Nephron progenitor cell (in vitro differentiated cells): ENCODE measurements at regions not wholly inside any gene's neighbourhood (a gene's known extent, or its start where the extent isn't known, plus 50 kb on each side); places are given as distances from the start of the nearest gene placed in this dataset.

Source experiments
- DNase-seq: peaks from one replicate; pipeline ENCODE4 v3.0.0; 2021
- H3K27ac Mint-ChIP-seq: 2 replicates; pipeline ENCODE4 v1.8.0; 2021; ENCODE audit warnings: mild to moderate bottlenecking, moderate library complexity, mixed read lengths
- H3K27me3 Mint-ChIP-seq: 2 replicates; pipeline ENCODE4 v1.8.0; 2021; ENCODE audit warnings: mild to moderate bottlenecking, low read depth, mixed read lengths; ENCODE audit not compliant: poor library complexity
- H3K36me3 Mint-ChIP-seq: 2 replicates; pipeline ENCODE4 v1.8.0; 2021; ENCODE audit warnings: low read depth, mixed read lengths
- H3K4me1 Mint-ChIP-seq: 2 replicates; pipeline ENCODE4 v1.8.0; 2021; ENCODE audit warnings: mixed read lengths
- H3K4me3 Mint-ChIP-seq: 2 replicates; pipeline ENCODE4 v1.8.0; 2021; ENCODE audit warnings: mild to moderate bottlenecking, moderate library complexity, mixed read lengths
- H3K9me3 Mint-ChIP-seq: 2 replicates; pipeline ENCODE4 v1.8.0; 2021; ENCODE audit warnings: mild to moderate bottlenecking, moderate library complexity, mixed read lengths
- CTCF ChIP-seq: fragments of 200-600 bp; sonication (generic); IDR thresholded peaks from 2 replicates; pipeline ENCODE4 v1.5.0; 2021; ENCODE audit warnings: antibody characterized with exemption

- no peak for DNase-seq
- no peak for TF ChIP-seq CTCF
Observed at GRCh38 chr1:81165963-81166362, 634.8 kb upstream of the ADGRL2 start.

GRCh38 chr1:81160696-81161095 is 640.0 kb upstream of the ADGRL2 start:
- Mint-ChIP-seq H3K36me3 (no peaks in the 10 kb centered on the region), H3K4me3 (no peak overlapping the region), H3K27ac (peak overlapping the region; percentile 27), H3K27me3 (no peaks in the 10 kb centered on the region), H3K9me3 (peaks cover 10% of the 10 kb centered on the region), H3K4me1 (peaks cover 20% of the 10 kb centered on the region)
- no peak for TF ChIP-seq CTCF
- DNase-seq, result no peak

More at GRCh38 chr1:81165963-81166362, 634.8 kb upstream of the ADGRL2 start:
- H3K4me1 Mint-ChIP-seq, result no peaks in the 10 kb centered on the region
- H3K36me3 Mint-ChIP-seq, result no peaks in the 10 kb centered on the region
- H3K4me3 Mint-ChIP-seq, result no peak overlapping the region
- peaks cover 28% of the 10 kb centered on the region for H3K9me3 Mint-ChIP-seq
- H3K27me3 Mint-ChIP-seq, result peaks cover 5% of the 10 kb centered on the region
- no peak overlapping the region for H3K27ac Mint-ChIP-seq

- peaks cover 20% of the 10 kb centered on the region for H3K4me1 Mint-ChIP-seq
- no peak for TF ChIP-seq CTCF
- no peaks in the 10 kb centered on the region for H3K27me3 Mint-ChIP-seq
- H3K27ac Mint-ChIP-seq, result no peak overlapping the region
- H3K36me3 Mint-ChIP-seq, result no peaks in the 10 kb centered on the region
- no peak for DNase-seq
- H3K4me3 Mint-ChIP-seq, result no peak overlapping the region
- H3K9me3 Mint-ChIP-seq, result no peaks in the 10 kb centered on the region
Observed at GRCh38 chr1:81158592-81158991, 642.1 kb upstream of the ADGRL2 start.

GRCh38 chr1:81157686-81158085 is 643.0 kb upstream of the ADGRL2 start:
- no peak for TF ChIP-seq CTCF
- Mint-ChIP-seq H3K27me3 (no peaks in the 10 kb centered on the region), H3K4me1 (peaks cover 20% of the 10 kb centered on the region), H3K4me3 (no peak overlapping the region), H3K27ac (no peak overlapping the region), H3K36me3 (no peaks in the 10 kb centered on the region), H3K9me3 (no peaks in the 10 kb centered on the region)
- no peak for DNase-seq

GRCh38 chr1:81156887-81157286 is 643.8 kb upstream of the ADGRL2 start:
- Mint-ChIP-seq H3K4me3 (no peak overlapping the region), H3K27me3 (no peaks in the 10 kb centered on the region), H3K27ac (no peak overlapping the region), H3K36me3 (no peaks in the 10 kb centered on the region), H3K9me3 (no peaks in the 10 kb centered on the region), H3K4me1 (peaks cover 20% of the 10 kb centered on the region)
- no peak for TF ChIP-seq CTCF
- no peak for DNase-seq

GRCh38 chr1:81155131-81155530 is 645.6 kb upstream of the ADGRL2 start:
- Mint-ChIP-seq H3K4me3 (no peak overlapping the region), H3K27ac (no peak overlapping the region), H3K4me1 (peaks cover 20% of the 10 kb centered on the region), H3K36me3 (no peaks in the 10 kb centered on the region), H3K27me3 (no peaks in the 10 kb centered on the region), H3K9me3 (no peaks in the 10 kb centered on the region)
- DNase-seq, result no peak
- TF ChIP-seq CTCF, result no peak
